ENCODE measurements at regions not wholly inside any gene's neighbourhood (a gene's known extent, or its start where the extent isn't known, plus 50 kb on each side); places are given as distances from the start of the nearest gene placed in this dataset.

DNA sequence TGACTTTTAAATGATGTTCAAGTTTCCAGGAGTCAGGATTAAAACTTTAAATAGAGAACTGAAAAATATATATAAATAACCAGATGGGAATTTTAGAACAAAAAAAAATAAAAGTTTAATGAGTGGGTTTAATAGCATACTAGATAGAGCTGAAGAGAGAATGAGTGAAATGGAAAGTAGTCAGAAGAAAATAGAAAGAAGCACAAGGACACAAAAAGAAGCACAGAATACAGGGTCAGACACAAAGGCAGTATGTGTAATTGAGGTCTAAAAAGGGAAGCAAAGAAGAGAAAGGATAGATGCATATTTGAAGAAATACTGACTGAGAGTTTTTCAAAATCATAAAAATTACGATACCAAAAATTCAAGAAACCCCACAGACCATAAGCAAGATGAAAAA is 159.8 kb upstream of the FERMT1 start (continued):
- TF ChIP-seq, protein P1, sequence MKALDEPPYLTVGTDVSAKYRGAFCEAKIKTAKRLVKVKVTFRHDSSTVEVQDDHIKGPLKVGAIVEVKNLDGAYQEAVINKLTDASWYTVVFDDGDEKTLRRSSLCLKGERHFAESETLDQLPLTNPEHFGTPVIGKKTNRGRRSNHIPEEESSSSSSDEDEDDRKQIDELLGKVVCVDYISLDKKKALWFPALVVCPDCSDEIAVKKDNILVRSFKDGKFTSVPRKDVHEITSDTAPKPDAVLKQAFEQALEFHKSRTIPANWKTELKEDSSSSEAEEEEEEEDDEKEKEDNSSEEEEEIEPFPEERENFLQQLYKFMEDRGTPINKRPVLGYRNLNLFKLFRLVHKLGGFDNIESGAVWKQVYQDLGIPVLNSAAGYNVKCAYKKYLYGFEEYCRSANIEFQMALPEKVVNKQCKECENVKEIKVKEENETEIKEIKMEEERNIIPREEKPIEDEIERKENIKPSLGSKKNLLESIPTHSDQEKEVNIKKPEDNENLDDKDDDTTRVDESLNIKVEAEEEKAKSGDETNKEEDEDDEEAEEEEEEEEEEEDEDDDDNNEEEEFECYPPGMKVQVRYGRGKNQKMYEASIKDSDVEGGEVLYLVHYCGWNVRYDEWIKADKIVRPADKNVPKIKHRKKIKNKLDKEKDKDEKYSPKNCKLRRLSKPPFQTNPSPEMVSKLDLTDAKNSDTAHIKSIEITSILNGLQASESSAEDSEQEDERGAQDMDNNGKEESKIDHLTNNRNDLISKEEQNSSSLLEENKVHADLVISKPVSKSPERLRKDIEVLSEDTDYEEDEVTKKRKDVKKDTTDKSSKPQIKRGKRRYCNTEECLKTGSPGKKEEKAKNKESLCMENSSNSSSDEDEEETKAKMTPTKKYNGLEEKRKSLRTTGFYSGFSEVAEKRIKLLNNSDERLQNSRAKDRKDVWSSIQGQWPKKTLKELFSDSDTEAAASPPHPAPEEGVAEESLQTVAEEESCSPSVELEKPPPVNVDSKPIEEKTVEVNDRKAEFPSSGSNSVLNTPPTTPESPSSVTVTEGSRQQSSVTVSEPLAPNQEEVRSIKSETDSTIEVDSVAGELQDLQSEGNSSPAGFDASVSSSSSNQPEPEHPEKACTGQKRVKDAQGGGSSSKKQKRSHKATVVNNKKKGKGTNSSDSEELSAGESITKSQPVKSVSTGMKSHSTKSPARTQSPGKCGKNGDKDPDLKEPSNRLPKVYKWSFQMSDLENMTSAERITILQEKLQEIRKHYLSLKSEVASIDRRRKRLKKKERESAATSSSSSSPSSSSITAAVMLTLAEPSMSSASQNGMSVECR (CRISPR knock-in tag; IDR thresholded peaks at IDR 0.05; ENCODE audit: borderline replicate concordance) = no peak

GRCh38 chr20:6277661-6278240 is 154.9 kb upstream of the FERMT1 start:
- ATAC-seq = no peak
- Mint-ChIP-seq H3K4me1 (no peaks in the 10 kb centered on the region), H3K27ac (no peak overlapping the region), H3K9me3 (peaks cover 24% of the 10 kb centered on the region), H3K4me3 (no peak overlapping the region), H3K27me3 (ENCODE audit: low read depth) (peaks cover 3% of the 10 kb centered on the region; the same call in 1 of the 2 replicates), H3K36me3 (peaks cover 6% of the 10 kb centered on the region)
- TF ChIP-seq ZNF416 (CRISPR knock-in tag; IDR thresholded peaks at IDR 0.05) (no peak), PRRX2 (CRISPR knock-in tag; IDR thresholded peaks at IDR 0.05) (no peak), NFATC4 (CRISPR knock-in tag; IDR thresholded peaks at IDR 0.05) (no peak), OVOL2 (CRISPR knock-in tag; IDR thresholded peaks at IDR 0.05; ENCODE audit: borderline replicate concordance) (no peak), JAZF1 (CRISPR knock-in tag; IDR thresholded peaks at IDR 0.05) (no peak), CDX4 (CRISPR knock-in tag; IDR thresholded peaks at IDR 0.05; ENCODE audit: borderline replicate concordance) (no peak), ZBTB21 (CRISPR knock-in tag; IDR thresholded peaks at IDR 0.05; ENCODE audit: borderline replicate concordance) (no peak), RORB (CRISPR knock-in tag; IDR thresholded peaks at IDR 0.05) (no peak), NR1H2 (CRISPR knock-in tag; IDR thresholded peaks at IDR 0.05) (no peak), ZNF532 (CRISPR knock-in tag; IDR thresholded peaks at IDR 0.05; ENCODE audit: borderline replicate concordance) (no peak), FOXJ3 (CRISPR knock-in tag; IDR thresholded peaks at IDR 0.05; ENCODE audit: borderline replicate concordance) (no peak), USF1 (CRISPR knock-in tag; IDR thresholded peaks at IDR 0.05) (no peak), ESRRA (CRISPR knock-in tag; IDR thresholded peaks at IDR 0.05; ENCODE audit: borderline replicate concordance) (no peak), E2F5 (CRISPR knock-in tag; IDR thresholded peaks at IDR 0.05) (no peak), ELF4 (CRISPR knock-in tag; IDR thresholded peaks at IDR 0.05; ENCODE audit: low read depth) (no peak), CBFB (CRISPR knock-in tag; IDR thresholded peaks at IDR 0.05; ENCODE audit: low read depth) (no peak), PREB (CRISPR knock-in tag; IDR thresholded peaks at IDR 0.05; ENCODE audit: borderline replicate concordance) (no peak)
- TF ChIP-seq, protein P2, sequence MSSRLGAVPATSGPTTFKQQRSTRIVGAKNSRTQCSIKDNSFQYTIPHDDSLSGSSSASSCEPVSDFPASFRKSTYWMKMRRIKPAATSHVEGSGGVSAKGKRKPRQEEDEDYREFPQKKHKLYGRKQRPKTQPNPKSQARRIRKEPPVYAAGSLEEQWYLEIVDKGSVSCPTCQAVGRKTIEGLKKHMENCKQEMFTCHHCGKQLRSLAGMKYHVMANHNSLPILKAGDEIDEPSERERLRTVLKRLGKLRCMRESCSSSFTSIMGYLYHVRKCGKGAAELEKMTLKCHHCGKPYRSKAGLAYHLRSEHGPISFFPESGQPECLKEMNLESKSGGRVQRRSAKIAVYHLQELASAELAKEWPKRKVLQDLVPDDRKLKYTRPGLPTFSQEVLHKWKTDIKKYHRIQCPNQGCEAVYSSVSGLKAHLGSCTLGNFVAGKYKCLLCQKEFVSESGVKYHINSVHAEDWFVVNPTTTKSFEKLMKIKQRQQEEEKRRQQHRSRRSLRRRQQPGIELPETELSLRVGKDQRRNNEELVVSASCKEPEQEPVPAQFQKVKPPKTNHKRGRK (CRISPR knock-in tag; IDR thresholded peaks at IDR 0.05; ENCODE audit: borderline replicate concordance) = no peak
- CTCF ChIA-PET = no interaction called here
- DNase-seq (ENCODE audit: low spot score) = no peak
- POLR2A ChIA-PET = no interaction called here
